D721Med (cell line): ENCODE measurements at regions not wholly inside any gene's neighbourhood (a gene's known extent, or its start where the extent isn't known, plus 50 kb on each side); places are given as distances from the start of the nearest gene placed in this dataset.

Source experiments
- DNase-seq: peaks from one replicate; pipeline ENCODE4 v3.0.0; 2011; ENCODE audit warnings: low spot score; ENCODE audit not compliant: insufficient read length
- FAIRE-seq: peaks from 2 replicates; lab custom pipeline; 2011; peaks lifted over from hg19 to GRCh38; lab: Jason Lieb, UNC
- CTCF ChIP-seq: IDR thresholded peaks from 2 replicates; pipeline ENCODE4 v1.5.1; 2012; ENCODE audit warnings: mild to moderate bottlenecking, control low read depth; ENCODE audit not compliant: insufficient read depth; ENCODE audit errors: missing control alignments

GRCh38 chr2:150162241-150162942 lies 325.1 kb downstream of the RND3 start:
- DNase-seq (no peak), FAIRE-seq (no peak)
- TF ChIP-seq CTCF = no peak

- no peak for FAIRE-seq
- no peak for DNase-seq
- no peak for TF ChIP-seq CTCF
These were observed 327.4 kb downstream of the RND3 start for GRCh38 chr2:150160058-150160457.

GRCh38 chr2:150159300-150159699 lies 328.2 kb downstream of the RND3 start:
- FAIRE-seq = no peak
- DNase-seq = no peak
- no peak for TF ChIP-seq CTCF

GRCh38 chr2:150156876-150157275 lies 330.6 kb downstream of the RND3 start:
- FAIRE-seq (no peak), DNase-seq (no peak)
- TF ChIP-seq CTCF = no peak

DNA sequence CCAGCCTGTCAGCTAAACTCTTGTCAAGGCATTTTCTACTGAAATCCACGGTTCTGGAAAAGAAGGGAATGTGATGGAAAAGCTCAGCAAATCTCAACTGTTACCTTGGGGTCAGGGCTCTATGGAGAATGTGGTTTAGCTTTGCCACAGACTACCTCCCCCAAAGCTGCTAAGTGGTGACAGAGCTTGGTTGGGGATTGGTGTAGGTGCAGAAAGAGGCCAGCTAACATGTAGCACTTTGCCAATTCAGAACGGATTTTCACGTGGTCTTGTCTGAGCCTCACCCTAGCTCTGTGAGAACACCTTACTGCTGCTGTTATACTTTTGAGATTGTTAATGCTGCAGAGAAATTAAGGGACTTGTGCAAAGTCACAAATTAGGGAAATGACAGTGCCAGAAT lies 331.1 kb downstream of the RND3 start:
- DNase-seq (no peak), FAIRE-seq (no peak)
- TF ChIP-seq CTCF = no peak

DNA sequence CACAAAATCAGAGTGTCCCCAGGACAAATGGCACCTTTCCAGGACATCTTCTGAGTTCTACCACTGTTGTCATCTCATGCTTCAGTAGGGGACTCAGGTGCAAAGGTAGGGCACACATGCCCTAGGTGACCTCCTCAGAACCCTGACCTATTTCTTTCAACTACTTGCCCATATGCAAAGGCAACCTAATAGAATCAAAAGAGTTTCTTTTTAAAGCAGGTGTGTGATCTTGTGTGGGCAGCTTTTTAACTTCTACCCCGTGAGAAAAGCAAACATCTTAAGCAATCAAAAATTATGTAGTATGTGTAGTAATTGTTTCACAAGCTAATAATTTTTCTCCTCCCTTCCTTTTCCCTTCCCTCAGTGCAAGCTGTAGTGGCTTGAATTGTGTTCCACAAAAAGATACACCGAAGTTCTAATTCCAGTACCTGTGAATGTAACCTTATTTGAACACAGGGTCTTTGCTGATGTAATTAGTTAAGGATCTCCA lies 333.1 kb downstream of the RND3 start:
- no peak for FAIRE-seq
- TF ChIP-seq CTCF = no peak

GRCh38 chr2:150153646-150154307 lies 333.7 kb downstream of the RND3 start:
- FAIRE-seq (no peak), DNase-seq (no peak)
- TF ChIP-seq CTCF = no peak

More for the DNA sequence above, 333.1 kb downstream of the RND3 start:
- DNase-seq = no peak
